Ascending aorta (tissue), 2 donors: ENCODE measurements at regions not wholly inside any gene's neighbourhood (a gene's known extent, or its start where the extent isn't known, plus 50 kb on each side); places are given as distances from the start of the nearest gene placed in this dataset.
"Not testable (repeated sequence)": the region's sequence is repeated elsewhere in the genome, so short reads cannot be mapped to it uniquely, and the experiment has no call there.

Source experiments
- DNase-seq, 2 donors: peaks; one replicate each; pipeline ENCODE4 v3.0.0-alpha.2; 2019; ENCODE audit warnings: low spot score in 2 of 2
- H3K27ac ChIP-seq, 2 donors: fragments of 200-600 bp; sonication (generic); one replicate each; pipeline ENCODE4 v1.5.1; 2016 to 2017; ENCODE audit warnings: mild to moderate bottlenecking in 1 of 2
- H3K27me3 ChIP-seq: fragments of 200-600 bp; sonication (generic); one replicate; pipeline ENCODE4 v1.5.1; 2017
- H3K36me3 ChIP-seq, 2 donors: fragments of 200-600 bp; sonication (generic); one replicate each; pipeline ENCODE4 v1.5.1; 2016
- H3K4me1 ChIP-seq, 2 donors: fragments of 200-600 bp; sonication (generic); one replicate each; pipeline ENCODE4 v1.5.1; 2016 to 2017; ENCODE audit warnings: mild to moderate bottlenecking in 1 of 2
- H3K4me3 ChIP-seq, 2 donors: fragments of 200-600 bp; sonication (generic); one replicate each; pipeline ENCODE4 v1.5.1; 2016 to 2017; ENCODE audit warnings: mild to moderate bottlenecking in 1 of 2
- H3K9me3 ChIP-seq, 2 donors: fragments of 200-600 bp; sonication (generic); one replicate each; pipeline ENCODE4 v1.5.1; 2016
- intact Hi-C: fragments of 100-400 bp; cut with DNase I; formaldehyde crosslinking; loops from one replicate; pipeline ENCODE4 v1.15.1; 2023
- TF ChIP-seq, protein P1 (sequence below), 3 experiments: fragments of 200-600 bp in 2 of 3; fragments of 450-650 bp in 1 of 3; sonication (generic) in 2 of 3; IDR thresholded peaks; one replicate each; pipeline ENCODE4 v1.5.1; 2016 to 2019; ENCODE audit warnings: antibody characterized with exemption in 3 of 3, mild to moderate bottlenecking in 1 of 3, moderate library complexity in 1 of 3

DNA sequence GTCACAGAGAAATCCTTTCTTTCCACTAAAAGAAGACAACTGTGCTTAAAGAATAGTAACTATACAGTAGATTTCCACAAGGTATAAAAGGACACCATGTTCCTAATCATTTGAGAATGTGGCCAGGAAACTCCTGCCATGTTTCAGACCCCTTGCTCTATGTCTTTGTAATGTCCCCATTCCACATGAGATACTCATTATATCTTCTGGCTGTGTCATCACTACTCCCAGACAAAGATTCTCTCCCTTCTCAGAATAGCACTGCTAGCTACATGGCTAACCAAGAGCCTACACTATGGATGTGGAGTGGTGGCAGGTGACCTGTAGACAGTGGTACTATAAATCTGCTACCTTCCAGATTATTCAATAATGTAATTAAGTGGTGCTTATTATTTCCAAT, 218.1 kb upstream of the MCHR2 start:
- no peak for DNase-seq
- Histone ChIP-seq H3K36me3 (no peaks in the 10 kb centered on the region), H3K9me3 (no peaks in the 10 kb centered on the region), H3K27me3 (no peaks in the 10 kb centered on the region), H3K27ac (no peak overlapping the region), H3K4me1 (no peaks in the 10 kb centered on the region), H3K4me3 (no peak overlapping the region)
- TF ChIP-seq, protein P1, sequence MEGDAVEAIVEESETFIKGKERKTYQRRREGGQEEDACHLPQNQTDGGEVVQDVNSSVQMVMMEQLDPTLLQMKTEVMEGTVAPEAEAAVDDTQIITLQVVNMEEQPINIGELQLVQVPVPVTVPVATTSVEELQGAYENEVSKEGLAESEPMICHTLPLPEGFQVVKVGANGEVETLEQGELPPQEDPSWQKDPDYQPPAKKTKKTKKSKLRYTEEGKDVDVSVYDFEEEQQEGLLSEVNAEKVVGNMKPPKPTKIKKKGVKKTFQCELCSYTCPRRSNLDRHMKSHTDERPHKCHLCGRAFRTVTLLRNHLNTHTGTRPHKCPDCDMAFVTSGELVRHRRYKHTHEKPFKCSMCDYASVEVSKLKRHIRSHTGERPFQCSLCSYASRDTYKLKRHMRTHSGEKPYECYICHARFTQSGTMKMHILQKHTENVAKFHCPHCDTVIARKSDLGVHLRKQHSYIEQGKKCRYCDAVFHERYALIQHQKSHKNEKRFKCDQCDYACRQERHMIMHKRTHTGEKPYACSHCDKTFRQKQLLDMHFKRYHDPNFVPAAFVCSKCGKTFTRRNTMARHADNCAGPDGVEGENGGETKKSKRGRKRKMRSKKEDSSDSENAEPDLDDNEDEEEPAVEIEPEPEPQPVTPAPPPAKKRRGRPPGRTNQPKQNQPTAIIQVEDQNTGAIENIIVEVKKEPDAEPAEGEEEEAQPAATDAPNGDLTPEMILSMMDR (IDR thresholded peaks at IDR 0.05), result no peak
- intact Hi-C loops, result no loop called here

- no peaks in the 10 kb centered on the region for H3K4me1 ChIP-seq
- no peaks in the 10 kb centered on the region for H3K27me3 ChIP-seq
- no peak overlapping the region for H3K4me3 ChIP-seq
- intact Hi-C loops, result no loop called here
- TF ChIP-seq, protein P1 (IDR thresholded peaks at IDR 0.05), result no peak
- no peaks in the 10 kb centered on the region for H3K9me3 ChIP-seq
- no peak overlapping the region for H3K27ac ChIP-seq
- DNase-seq, result no peak
- H3K36me3 ChIP-seq, result no peaks in the 10 kb centered on the region
Observed at GRCh38 chr6:100210137-100211117, 216.4 kb upstream of the MCHR2 start.

DNA sequence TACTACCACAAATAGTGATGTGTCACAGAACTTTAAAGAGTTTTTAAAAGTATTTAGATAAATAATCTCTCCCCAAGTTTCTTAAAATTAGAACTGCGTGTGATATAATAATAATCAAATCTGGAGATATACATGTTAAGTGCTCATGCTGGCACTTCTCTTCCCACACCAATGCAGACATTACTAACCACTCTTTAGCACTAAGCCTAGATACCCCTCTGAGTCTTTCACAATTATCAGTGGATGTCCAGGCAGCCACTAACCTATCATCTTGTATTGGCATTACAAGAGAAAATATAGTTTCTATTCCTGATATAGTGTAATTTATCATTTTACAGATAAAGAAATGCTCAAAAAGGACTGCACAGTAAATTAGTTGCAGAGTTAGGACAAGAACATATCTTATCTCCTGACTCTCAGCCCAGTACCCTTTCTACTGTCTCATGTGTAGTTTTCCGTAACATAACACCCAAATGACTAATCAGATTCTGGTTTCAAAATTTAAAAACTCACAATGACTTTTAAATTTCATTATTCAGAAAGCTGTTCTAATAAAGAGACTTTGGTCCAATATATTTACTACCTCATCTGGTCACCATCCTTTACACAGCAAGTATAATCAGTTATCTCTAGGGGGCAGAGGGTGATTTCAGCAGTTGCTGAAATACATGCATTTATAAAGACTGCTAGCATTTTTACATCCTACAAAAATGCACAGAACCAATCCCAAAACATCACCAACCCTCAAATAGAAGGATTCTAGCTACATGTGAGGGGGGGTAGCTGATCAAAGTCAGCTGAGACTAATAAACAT, 215.5 kb upstream of the MCHR2 start:
- Histone ChIP-seq H3K4me3 (no peak overlapping the region), H3K36me3 (no peaks in the 10 kb centered on the region), H3K27me3 (no peaks in the 10 kb centered on the region), H3K9me3 (no peaks in the 10 kb centered on the region), H3K27ac (no peak overlapping the region), H3K4me1 (no peaks in the 10 kb centered on the region)
- no peak for DNase-seq
- intact Hi-C loops, result no loop called here
- TF ChIP-seq, protein P1 (IDR thresholded peaks at IDR 0.05), result no peak

GRCh38 chr6:100203400-100203799, 209.4 kb upstream of the MCHR2 start:
- Histone ChIP-seq H3K27me3 (no peaks in the 10 kb centered on the region), H3K9me3 (no peaks in the 10 kb centered on the region), H3K27ac (no peak overlapping the region), H3K4me1 (no peaks in the 10 kb centered on the region), H3K4me3 (no peak overlapping the region), H3K36me3 (no peaks in the 10 kb centered on the region)
- DNase-seq, result no peak
- TF ChIP-seq, protein P1 (IDR thresholded peaks at IDR 0.05), result no peak
- intact Hi-C loops, result no loop called here

- H3K36me3 ChIP-seq, result no peaks in the 10 kb centered on the region
- no peaks in the 10 kb centered on the region for H3K4me1 ChIP-seq
- H3K4me3 ChIP-seq, result no peak overlapping the region
- no peak overlapping the region for H3K27ac ChIP-seq
- DNase-seq, result no peak
- TF ChIP-seq, protein P1 (IDR thresholded peaks at IDR 0.05), result no peak
- no peaks in the 10 kb centered on the region for H3K9me3 ChIP-seq
- intact Hi-C loops, result no loop called here
- H3K27me3 ChIP-seq, result no peaks in the 10 kb centered on the region
Observed at GRCh38 chr6:100202417-100203194, 208.6 kb upstream of the MCHR2 start.

GRCh38 chr6:100196214-100196982, 202.4 kb upstream of the MCHR2 start:
- H3K27me3 ChIP-seq, result not testable (repeated sequence)

DNA sequence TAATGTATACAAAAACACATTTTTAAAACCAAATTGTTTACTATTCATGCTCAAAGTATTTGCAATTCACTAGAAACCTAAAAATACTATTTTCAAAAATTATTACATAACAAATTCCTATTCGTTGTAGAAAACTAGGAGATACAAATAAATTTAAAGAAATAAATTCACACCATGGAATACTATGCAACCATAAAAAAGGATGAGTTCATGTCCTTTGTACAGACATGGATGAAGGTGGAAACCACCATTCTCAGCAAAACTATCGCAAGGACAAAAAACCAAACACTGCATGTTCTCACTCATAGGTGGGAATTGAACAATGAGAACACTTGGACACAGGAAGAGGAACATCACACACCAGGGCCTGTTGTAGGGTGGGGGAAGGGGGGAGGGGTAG, 201.2 kb upstream of the MCHR2 start:
- H3K36me3 ChIP-seq, H3K27ac ChIP-seq, H3K27me3 ChIP-seq, intact Hi-C loops, DNase-seq, H3K9me3 ChIP-seq, H3K4me1 ChIP-seq, H3K4me3 ChIP-seq: not testable (repeated sequence)

More at GRCh38 chr6:100196214-100196982, 202.4 kb upstream of the MCHR2 start:
- H3K27ac ChIP-seq, H3K4me3 ChIP-seq, intact Hi-C loops, H3K4me1 ChIP-seq, DNase-seq, H3K9me3 ChIP-seq, H3K36me3 ChIP-seq: not testable (repeated sequence)
